Spleen (tissue), 11 donors: ENCODE measurements at regions not wholly inside any gene's neighbourhood (a gene's known extent, or its start where the extent isn't known, plus 50 kb on each side); places are given as distances from the start of the nearest gene placed in this dataset.

Experiments
- DNase-seq: peaks from one replicate; pipeline ENCODE4 v3.0.0-alpha.2; 2020
- H3K27ac ChIP-seq, 8 donors: fragments of 200-600 bp; sonication (generic) in 7 of 8; 1 replicate in 4 of 8; 2 replicates in 4 of 8; pipeline versions ENCODE4 v1.5.0 to v1.8.0; 2016 to 2021; ENCODE audit warnings: inconsistent platforms in 4 of 8, mild to moderate bottlenecking in 4 of 8, moderate library complexity in 1 of 8
- H3K27me3 ChIP-seq, 7 donors: fragments of 200-600 bp; sonication (generic) in 6 of 7; replicated peaks in 1 of 7; 1 replicate in 4 of 7; 2 replicates in 3 of 7; pipeline versions ENCODE4 v1.5.0 to v1.8.0; 2016 to 2021; ENCODE audit warnings: inconsistent platforms in 3 of 7, mild to moderate bottlenecking in 1 of 7
- H3K36me3 ChIP-seq, 6 donors: fragments of 200-600 bp; sonication (generic) in 5 of 6; 1 replicate in 4 of 6; 2 replicates in 2 of 6; pipeline versions ENCODE4 v1.5.0 to v1.8.0; 2016 to 2021; ENCODE audit warnings: inconsistent platforms in 2 of 6
- H3K4me1 ChIP-seq, 6 donors: fragments of 200-600 bp; sonication (generic) in 5 of 6; 1 replicate in 3 of 6; 2 replicates in 3 of 6; pipeline versions ENCODE4 v1.5.0 to v1.8.0; 2016 to 2021; ENCODE audit warnings: inconsistent platforms in 3 of 6
- H3K4me3 ChIP-seq, 8 donors: fragments of 200-600 bp; sonication (generic) in 7 of 8; 1 replicate in 4 of 8; 2 replicates in 4 of 8; pipeline versions ENCODE4 v1.5.0 to v1.8.0; 2016 to 2021; ENCODE audit warnings: inconsistent platforms in 4 of 8, mild to moderate bottlenecking in 4 of 8, moderate library complexity in 2 of 8
- H3K9me3 ChIP-seq, 8 donors: fragments of 200-600 bp; sonication (generic) in 7 of 8; 1 replicate in 4 of 8; 2 replicates in 4 of 8; pipeline versions ENCODE4 v1.5.0 to v1.8.0; 2016 to 2021; ENCODE audit warnings: inconsistent platforms in 4 of 8
- CTCF ChIP-seq, 11 experiments: fragments of 200-600 bp in 7 of 11; fragments of 450-650 bp in 4 of 11; sonication (generic) in 4 of 11; IDR thresholded peaks in 8 of 11; conservative IDR thresholded peaks in 3 of 11; 1 replicate in 7 of 11; 2 replicates in 4 of 11; pipeline versions ENCODE4 v1.4.0 to v1.8.0; 2016 to 2021; ENCODE audit warnings: antibody characterized with exemption in 11 of 11, inconsistent platforms in 4 of 11, mild to moderate bottlenecking in 1 of 11
- POLR2A ChIP-seq, 3 donors: fragments of 450-650 bp; IDR thresholded peaks; one replicate each; pipeline ENCODE4 v1.5.1; 2017; ENCODE audit warnings: antibody characterized with exemption in 3 of 3, mild to moderate bottlenecking in 1 of 3
- POLR2AphosphoS5 ChIP-seq, 3 donors: sonication (generic); formaldehyde crosslinking; IDR thresholded peaks; one replicate each; pipeline ENCODE4 v1.5.1; 2017; ENCODE audit warnings: antibody characterized with exemption in 3 of 3
- WGBS, 5 donors: extraction: QIAGEN DNeasy Blood & Tissue Kit in 3 of 5; methylation state at CpG; one replicate each; pipeline versions ENCODE4 v1.1.5 to v1.1.7; 2013 to 2018; 5-methylcytosine and 5-hydroxymethylcytosine counted together
- intact Hi-C: fragments of 100-400 bp; cut with DNase I; formaldehyde crosslinking; loops from one replicate; pipeline ENCODE4 v1.15.0; 2023; ENCODE audit warnings: low total_unique reads
- donor health status: healthy with polysubstance abuse.
- donor health status: DM: no; HTN: no; CAD: no; lungs with moderate emphysema.
- donor health status: DM: no; HTN: no; CAD: no.
- donor health status: Bipolar disorder and iron deficiency.
- donor health status: healthy.
- donor health status: DM: no; HTN: no; CAD: no.
- donor health status: DM: yes; HTN: yes; CAD: no.

- no peak for DNase-seq
- no peaks in the 10 kb centered on the region for H3K4me1 ChIP-seq
- no peaks in the 10 kb centered on the region for H3K9me3 ChIP-seq
- no peak overlapping the region for H3K4me3 ChIP-seq
- no peak for TF ChIP-seq POLR2AphosphoS5 (IDR thresholded peaks at IDR 0.05)
- TF ChIP-seq CTCF (IDR thresholded peaks at IDR 0.05 in 8 of 11, conservative IDR thresholded peaks at IDR 0.05 in 3 of 11): no peak
- no peak for TF ChIP-seq POLR2A (IDR thresholded peaks at IDR 0.05)
- WGBS, 5 donors: 72 to 88% (median 76%) methylated on average over 5 of the region's 5 CpGs
- no peak overlapping the region for H3K27ac ChIP-seq
- peaks cover 0 to 4% (median 0%) of the 10 kb centered on the region in 7 donors for H3K27me3 ChIP-seq
- no peaks in the 10 kb centered on the region for H3K36me3 ChIP-seq
- intact Hi-C loops: no loop called here
Measured at GRCh38 chr13:72530471-72530870, 197.0 kb downstream of the MZT1 start.

- TF ChIP-seq POLR2A (IDR thresholded peaks at IDR 0.05) (no peak), CTCF (IDR thresholded peaks at IDR 0.05 in 8 of 11, conservative IDR thresholded peaks at IDR 0.05 in 3 of 11) (no peak), POLR2AphosphoS5 (IDR thresholded peaks at IDR 0.05) (no peak)
- intact Hi-C loops: no loop called here
- no peak overlapping the region for H3K27ac ChIP-seq
Measured at GRCh38 chr13:72527333-72527732, 200.1 kb downstream of the MZT1 start.

GRCh38 chr13:72523593-72523992, 203.8 kb downstream of the MZT1 start:
- Histone ChIP-seq H3K36me3 (no peaks in the 10 kb centered on the region), H3K4me1 (no peaks in the 10 kb centered on the region), H3K9me3 (no peaks in the 10 kb centered on the region), H3K27ac (no peak overlapping the region), H3K27me3 (no peaks in the 10 kb centered on the region), H3K4me3 (no peak overlapping the region)
- no peak for TF ChIP-seq POLR2AphosphoS5 (IDR thresholded peaks at IDR 0.05)
- no peak for TF ChIP-seq POLR2A (IDR thresholded peaks at IDR 0.05)
- TF ChIP-seq CTCF (IDR thresholded peaks at IDR 0.05 in 8 of 11, conservative IDR thresholded peaks at IDR 0.05 in 3 of 11): no peak
- WGBS, 5 donors: 83 to 92% (median 91%) methylated on average over 2 of the region's 2 CpGs
- DNase-seq: no peak
- intact Hi-C loops: no loop called here

More at GRCh38 chr13:72527333-72527732, 200.1 kb downstream of the MZT1 start:
- WGBS, 5 donors: 92 to 98% (median 92%) methylated on average over 2 of the region's 2 CpGs
- DNase-seq: no peak
- H3K4me1 ChIP-seq: no peaks in the 10 kb centered on the region
- peaks cover 0 to 4% (median 0%) of the 10 kb centered on the region in 7 donors for H3K27me3 ChIP-seq
- no peak overlapping the region for H3K4me3 ChIP-seq
- H3K9me3 ChIP-seq: no peaks in the 10 kb centered on the region
- H3K36me3 ChIP-seq: no peaks in the 10 kb centered on the region

- Histone ChIP-seq H3K4me3 (no peak overlapping the region), H3K9me3 (no peaks in the 10 kb centered on the region), H3K4me1 (no peaks in the 10 kb centered on the region), H3K27me3 (no peaks in the 10 kb centered on the region), H3K27ac (no peak overlapping the region), H3K36me3 (no peaks in the 10 kb centered on the region)
- TF ChIP-seq POLR2A (IDR thresholded peaks at IDR 0.05): no peak
- TF ChIP-seq CTCF (IDR thresholded peaks at IDR 0.05 in 8 of 11, conservative IDR thresholded peaks at IDR 0.05 in 3 of 11): no peak
- TF ChIP-seq POLR2AphosphoS5 (IDR thresholded peaks at IDR 0.05): no peak
- no peak for DNase-seq
- intact Hi-C loops: no loop called here
- WGBS, 5 donors: 74 to 83% (median 80%) methylated on average over 4 of the region's 4 CpGs
Measured at GRCh38 chr13:72523049-72523448, 204.4 kb downstream of the MZT1 start.
